Activated CD4-positive, alpha-beta memory T cell treated with anti-CD3 and anti-CD28 coated beads for 36 hours (primary cell): ENCODE measurements at regions not wholly inside any gene's neighbourhood (a gene's known extent, or its start where the extent isn't known, plus 50 kb on each side); places are given as distances from the start of the nearest gene placed in this dataset.
A peak's percentile ranks its signal among the peaks of the same experiment; 100 is the strongest.
"Not testable (repeated sequence)": the region's sequence is repeated elsewhere in the genome, so short reads cannot be mapped to it uniquely, and the experiment has no call there.

ENCODE experiments used
- CTCF ChIA-PET: fragments of 350-600 bp; sonication (Branson Sonifier 250); formaldehyde crosslinking; loops from one replicate; lab custom pipeline; 2021; ENCODE audit warnings: antibody characterized with exemption, inconsistent platforms; lab: Charles Lee
- POLR2A ChIA-PET: fragments of 350-600 bp; sonication (Branson Sonifier 250); formaldehyde crosslinking; loops from one replicate; lab custom pipeline; 2021; ENCODE audit warnings: antibody characterized with exemption; lab: Charles Lee
- DNase-seq: peaks from one replicate; pipeline ENCODE4 v3.0.0-alpha.2; 2020
- H3K27ac Mint-ChIP-seq: one replicate; pipeline ENCODE4 v1.8.0; 2021; ENCODE audit warnings: mixed read lengths
- H3K27me3 Mint-ChIP-seq: one replicate; pipeline ENCODE4 v1.8.0; 2021; ENCODE audit warnings: mixed read lengths
- H3K36me3 Mint-ChIP-seq: one replicate; pipeline ENCODE4 v1.8.0; 2021; ENCODE audit warnings: mixed read lengths
- H3K4me1 Mint-ChIP-seq: one replicate; pipeline ENCODE4 v1.8.0; 2021; ENCODE audit warnings: low read depth, mixed read lengths
- H3K4me3 Mint-ChIP-seq: one replicate; pipeline ENCODE4 v1.8.0; 2021; ENCODE audit warnings: mild to moderate bottlenecking, mixed read lengths
- H3K9me3 Mint-ChIP-seq: one replicate; pipeline ENCODE4 v1.8.0; 2021; ENCODE audit warnings: mixed read lengths
- intact Hi-C: fragments of 100-400 bp; cut with micrococcal nuclease; formaldehyde crosslinking; loops from one replicate; pipeline ENCODE4 v1.15.1; 2023

GRCh38 chrX:125622899-125623298, 303.2 kb downstream of the TEX13C start:
- Mint-ChIP-seq H3K27ac (no peak overlapping the region), H3K4me3 (no peak overlapping the region), H3K9me3 (no peaks in the 10 kb centered on the region), H3K36me3 (no peaks in the 10 kb centered on the region), H3K4me1 (no peaks in the 10 kb centered on the region), H3K27me3 (no peaks in the 10 kb centered on the region)
- intact Hi-C loops = no loop called here
- POLR2A ChIA-PET = no interaction called here
- CTCF ChIA-PET = no interaction called here
- no peak for DNase-seq

DNA sequence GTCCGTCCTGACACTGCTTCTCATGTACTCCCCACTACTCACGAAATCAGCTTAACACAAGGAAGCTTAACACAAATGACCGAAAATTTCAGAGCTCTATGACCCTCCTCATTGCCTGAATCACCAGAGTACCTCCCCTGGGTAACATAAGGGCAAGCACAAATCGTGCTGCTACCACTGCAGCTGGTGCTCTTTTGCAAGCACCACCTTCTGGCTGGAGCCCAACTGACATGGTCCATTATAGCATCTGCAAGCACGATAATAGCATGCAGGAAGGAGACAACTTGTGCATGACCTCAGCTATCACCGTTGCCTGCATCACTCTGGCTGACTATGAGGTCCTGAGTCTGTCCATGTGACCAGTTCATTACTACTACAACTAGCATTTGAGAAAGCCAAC, 308.0 kb downstream of the TEX13C start:
- Mint-ChIP-seq H3K9me3 (no peaks in the 10 kb centered on the region), H3K36me3 (no peaks in the 10 kb centered on the region), H3K27me3 (no peaks in the 10 kb centered on the region), H3K27ac (no peak overlapping the region), H3K4me1 (no peaks in the 10 kb centered on the region), H3K4me3 (no peak overlapping the region)
- ChIA-PET POLR2A (no interaction called here), CTCF (no interaction called here)
- intact Hi-C loops = no loop called here
- DNase-seq = no peak

- POLR2A ChIA-PET = no interaction called here
- CTCF ChIA-PET = no interaction called here
- Mint-ChIP-seq H3K27ac (no peak overlapping the region), H3K27me3 (no peaks in the 10 kb centered on the region), H3K4me1 (no peaks in the 10 kb centered on the region), H3K36me3 (no peaks in the 10 kb centered on the region), H3K4me3 (no peak overlapping the region), H3K9me3 (no peaks in the 10 kb centered on the region)
- DNase-seq = no peak
- intact Hi-C loops = no loop called here
Measured at GRCh38 chrX:125628435-125628834, 308.8 kb downstream of the TEX13C start.

- Mint-ChIP-seq H3K4me3 (no peak overlapping the region), H3K27ac (no peak overlapping the region), H3K27me3 (no peaks in the 10 kb centered on the region), H3K9me3 (no peaks in the 10 kb centered on the region), H3K36me3 (no peaks in the 10 kb centered on the region), H3K4me1 (no peaks in the 10 kb centered on the region)
- CTCF ChIA-PET = no interaction called here
- POLR2A ChIA-PET = no interaction called here
- DNase-seq = no peak
- intact Hi-C loops = no loop called here
Measured at GRCh38 chrX:125641405-125641804, 321.7 kb downstream of the TEX13C start.

- no peak overlapping the region for H3K4me3 Mint-ChIP-seq
- intact Hi-C loops = no loop called here
Measured at GRCh38 chrX:125646195-125646594, 326.5 kb downstream of the TEX13C start.

GRCh38 chrX:125651426-125651825, 331.8 kb downstream of the TEX13C start:
- ChIA-PET CTCF (no interaction called here), POLR2A (no interaction called here)
- Mint-ChIP-seq H3K4me1 (no peaks in the 10 kb centered on the region), H3K9me3 (no peaks in the 10 kb centered on the region), H3K27ac (no peak overlapping the region), H3K27me3 (no peaks in the 10 kb centered on the region), H3K36me3 (no peaks in the 10 kb centered on the region), H3K4me3 (no peak overlapping the region)
- DNase-seq = no peak
- intact Hi-C loops = no loop called here

More at GRCh38 chrX:125646195-125646594, 326.5 kb downstream of the TEX13C start:
- DNase-seq = peak; percentile 11
- POLR2A ChIA-PET = no interaction called here
- H3K27me3 Mint-ChIP-seq = no peaks in the 10 kb centered on the region
- H3K36me3 Mint-ChIP-seq = no peaks in the 10 kb centered on the region
- no peak overlapping the region for H3K27ac Mint-ChIP-seq
- no peaks in the 10 kb centered on the region for H3K9me3 Mint-ChIP-seq
- CTCF ChIA-PET = no interaction called here
- no peaks in the 10 kb centered on the region for H3K4me1 Mint-ChIP-seq

GRCh38 chrX:125654501-125654900, 334.8 kb downstream of the TEX13C start:
- Mint-ChIP-seq H3K4me3 (no peak overlapping the region), H3K36me3 (no peaks in the 10 kb centered on the region), H3K27ac (no peak overlapping the region), H3K4me1 (no peaks in the 10 kb centered on the region), H3K9me3 (no peaks in the 10 kb centered on the region), H3K27me3 (no peaks in the 10 kb centered on the region)
- intact Hi-C loops = no loop called here
- DNase-seq = no peak
- POLR2A ChIA-PET = no interaction called here
- CTCF ChIA-PET = no interaction called here

DNA sequence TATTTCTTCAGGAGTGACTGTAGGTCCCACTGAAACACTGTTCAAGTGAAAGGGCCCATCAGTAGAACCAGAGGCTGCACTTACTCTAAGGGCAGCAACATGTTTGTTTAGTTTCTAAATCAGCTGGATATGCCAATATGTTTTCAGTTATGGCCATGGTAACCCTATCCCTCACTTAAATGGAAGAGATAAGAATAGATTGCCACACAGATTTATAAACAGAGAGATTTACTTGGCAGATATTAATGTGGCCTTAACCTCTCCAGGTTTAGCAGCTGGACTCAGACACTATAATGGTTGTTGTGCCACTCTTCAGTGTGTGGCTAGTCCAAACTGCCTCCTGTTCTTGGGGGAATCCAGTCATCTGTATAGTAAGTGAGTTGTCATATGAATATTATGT, 354.1 kb downstream of the TEX13C start:
- Mint-ChIP-seq H3K4me1 (no peaks in the 10 kb centered on the region), H3K9me3 (no peaks in the 10 kb centered on the region), H3K4me3 (no peak overlapping the region), H3K36me3 (no peaks in the 10 kb centered on the region), H3K27ac (no peak overlapping the region), H3K27me3 (no peaks in the 10 kb centered on the region)
- no peak for DNase-seq
- CTCF ChIA-PET = no interaction called here
- POLR2A ChIA-PET = no interaction called here
- intact Hi-C loops = no loop called here

DNA sequence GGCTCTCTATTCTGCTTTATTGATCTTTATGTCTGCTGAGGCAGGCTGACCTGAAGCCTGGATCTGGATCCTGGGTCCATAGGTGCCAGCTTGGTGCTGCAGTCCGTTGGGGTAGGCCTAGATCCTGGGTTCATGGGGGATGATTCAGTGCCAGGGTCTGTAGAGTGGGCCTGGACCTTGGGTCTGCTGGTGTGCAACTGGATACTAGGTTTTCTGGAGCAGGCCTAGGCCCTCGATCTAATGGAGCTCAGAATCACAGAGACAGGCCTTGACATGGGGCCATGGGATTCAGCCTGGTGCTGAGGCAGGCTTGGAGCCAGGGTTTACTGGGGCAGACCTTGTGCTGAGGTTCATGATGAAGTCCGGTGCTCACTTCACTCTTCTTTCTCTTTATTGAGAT, 358.6 kb downstream of the TEX13C start:
- Mint-ChIP-seq H3K27ac (no peak overlapping the region), H3K4me3 (no peak overlapping the region), H3K9me3 (no peaks in the 10 kb centered on the region), H3K27me3 (no peaks in the 10 kb centered on the region), H3K36me3 (no peaks in the 10 kb centered on the region), H3K4me1 (no peaks in the 10 kb centered on the region)
- CTCF ChIA-PET = no interaction called here
- intact Hi-C loops = no loop called here
- no peak for DNase-seq
- POLR2A ChIA-PET = no interaction called here

GRCh38 chrX:125680366-125680765, 360.7 kb downstream of the TEX13C start:
- no peaks in the 10 kb centered on the region for H3K36me3 Mint-ChIP-seq
- no peak overlapping the region for H3K4me3 Mint-ChIP-seq
- no peaks in the 10 kb centered on the region for H3K4me1 Mint-ChIP-seq
- intact Hi-C loops = no loop called here
- ChIA-PET POLR2A (no interaction called here), CTCF (no interaction called here)
- no peak for DNase-seq
- H3K9me3 Mint-ChIP-seq = no peaks in the 10 kb centered on the region
- H3K27me3 Mint-ChIP-seq = no peaks in the 10 kb centered on the region
- H3K27ac Mint-ChIP-seq = no peak overlapping the region

GRCh38 chrX:125681058-125681457, 361.4 kb downstream of the TEX13C start:
- H3K27ac Mint-ChIP-seq = no peak overlapping the region
- H3K9me3 Mint-ChIP-seq = no peaks in the 10 kb centered on the region
- ChIA-PET POLR2A (no interaction called here), CTCF (no interaction called here)
- no peaks in the 10 kb centered on the region for H3K27me3 Mint-ChIP-seq
- H3K4me1 Mint-ChIP-seq = no peaks in the 10 kb centered on the region
- no peaks in the 10 kb centered on the region for H3K36me3 Mint-ChIP-seq
- intact Hi-C loops = no loop called here
- DNase-seq = no peak
- H3K4me3 Mint-ChIP-seq = no peak overlapping the region

GRCh38 chrX:125681507-125681906, 361.8 kb downstream of the TEX13C start:
- ChIA-PET CTCF (no interaction called here), POLR2A (no interaction called here)
- DNase-seq = no peak
- Mint-ChIP-seq H3K4me1 (no peaks in the 10 kb centered on the region), H3K4me3 (no peak overlapping the region), H3K27me3 (no peaks in the 10 kb centered on the region), H3K27ac (no peak overlapping the region), H3K36me3 (no peaks in the 10 kb centered on the region), H3K9me3 (no peaks in the 10 kb centered on the region)
- intact Hi-C loops = no loop called here

GRCh38 chrX:125690522-125690921, 370.9 kb downstream of the TEX13C start:
- H3K27me3 Mint-ChIP-seq, H3K9me3 Mint-ChIP-seq, H3K4me1 Mint-ChIP-seq, CTCF ChIA-PET, H3K27ac Mint-ChIP-seq, intact Hi-C loops, H3K4me3 Mint-ChIP-seq, DNase-seq, H3K36me3 Mint-ChIP-seq, POLR2A ChIA-PET: not testable (repeated sequence)

- DNase-seq = no peak
- Mint-ChIP-seq H3K27ac (no peak overlapping the region), H3K36me3 (no peaks in the 10 kb centered on the region), H3K27me3 (no peaks in the 10 kb centered on the region), H3K4me3 (no peak overlapping the region), H3K4me1 (no peaks in the 10 kb centered on the region), H3K9me3 (no peaks in the 10 kb centered on the region)
- intact Hi-C loops = no loop called here
- ChIA-PET CTCF (no interaction called here), POLR2A (no interaction called here)
Measured at GRCh38 chrX:125694171-125694570, 374.5 kb downstream of the TEX13C start.
